ENCODE measurements at regions not wholly inside any gene's neighbourhood (a gene's known extent, or its start where the extent isn't known, plus 50 kb on each side); places are given as distances from the start of the nearest gene placed in this dataset.

DNA sequence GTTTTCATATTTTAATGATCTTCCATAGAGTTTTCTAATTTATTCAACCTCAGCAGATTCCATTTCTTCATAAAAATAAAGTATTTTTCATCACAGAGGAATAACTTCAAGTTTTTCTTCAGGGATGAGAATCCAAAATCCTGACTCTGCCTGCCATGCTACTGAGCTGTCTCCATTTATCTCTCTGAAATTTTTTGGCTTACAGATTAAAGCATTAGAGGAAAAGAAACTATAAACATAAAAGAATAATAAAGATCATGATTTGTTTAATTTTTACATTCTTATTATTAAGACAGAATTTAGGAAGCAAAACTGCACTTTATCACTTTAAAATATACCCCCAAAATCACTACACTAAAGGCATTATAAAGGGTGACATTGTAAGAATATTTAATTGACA, 301.8 kb upstream of the NFE2L3 start:
- ChIA-PET CTCF (no interaction called here), POLR2A (ENCODE audit: low non-redundant PET) (no interaction called here)
- TF ChIP-seq, protein P1, sequence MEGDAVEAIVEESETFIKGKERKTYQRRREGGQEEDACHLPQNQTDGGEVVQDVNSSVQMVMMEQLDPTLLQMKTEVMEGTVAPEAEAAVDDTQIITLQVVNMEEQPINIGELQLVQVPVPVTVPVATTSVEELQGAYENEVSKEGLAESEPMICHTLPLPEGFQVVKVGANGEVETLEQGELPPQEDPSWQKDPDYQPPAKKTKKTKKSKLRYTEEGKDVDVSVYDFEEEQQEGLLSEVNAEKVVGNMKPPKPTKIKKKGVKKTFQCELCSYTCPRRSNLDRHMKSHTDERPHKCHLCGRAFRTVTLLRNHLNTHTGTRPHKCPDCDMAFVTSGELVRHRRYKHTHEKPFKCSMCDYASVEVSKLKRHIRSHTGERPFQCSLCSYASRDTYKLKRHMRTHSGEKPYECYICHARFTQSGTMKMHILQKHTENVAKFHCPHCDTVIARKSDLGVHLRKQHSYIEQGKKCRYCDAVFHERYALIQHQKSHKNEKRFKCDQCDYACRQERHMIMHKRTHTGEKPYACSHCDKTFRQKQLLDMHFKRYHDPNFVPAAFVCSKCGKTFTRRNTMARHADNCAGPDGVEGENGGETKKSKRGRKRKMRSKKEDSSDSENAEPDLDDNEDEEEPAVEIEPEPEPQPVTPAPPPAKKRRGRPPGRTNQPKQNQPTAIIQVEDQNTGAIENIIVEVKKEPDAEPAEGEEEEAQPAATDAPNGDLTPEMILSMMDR (conservative IDR thresholded peaks at IDR 0.05; ENCODE audit: low read depth): no peak
- no peak for DNase-seq (ENCODE audit: low spot score)
- no peak overlapping the region for H3K27ac ChIP-seq

DNA sequence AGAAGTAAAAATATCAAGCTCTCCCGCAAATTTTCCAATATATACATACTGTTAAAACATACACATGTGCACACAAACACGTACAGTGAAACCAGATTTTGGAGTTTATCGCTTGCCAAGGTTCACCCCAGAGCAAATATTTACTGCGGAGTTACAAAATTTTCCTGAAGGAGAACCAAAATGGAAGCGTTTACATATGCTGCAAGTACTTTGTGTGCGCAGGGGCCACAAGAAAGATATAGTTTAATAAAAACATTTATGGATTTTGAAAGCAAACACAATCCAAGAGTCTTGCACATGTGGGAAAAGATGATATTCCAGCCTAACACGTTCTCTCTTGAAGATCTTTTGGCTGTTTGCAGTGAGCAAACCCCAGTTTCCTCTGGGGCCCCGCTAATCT, 301.3 kb upstream of the NFE2L3 start:
- H3K27ac ChIP-seq: no peak overlapping the region
- TF ChIP-seq, protein P1 (conservative IDR thresholded peaks at IDR 0.05; ENCODE audit: low read depth): no peak
- no peak for DNase-seq (ENCODE audit: low spot score)
- ChIA-PET CTCF (interaction anchor here (0.6 to 2.4 kb wide), 5 partner anchors 124 to 592 kb away, joined by 3 to 15 read pairs (median 8); no protein-coding TSS in a partner anchor), POLR2A (ENCODE audit: low non-redundant PET) (no interaction called here)

DNA sequence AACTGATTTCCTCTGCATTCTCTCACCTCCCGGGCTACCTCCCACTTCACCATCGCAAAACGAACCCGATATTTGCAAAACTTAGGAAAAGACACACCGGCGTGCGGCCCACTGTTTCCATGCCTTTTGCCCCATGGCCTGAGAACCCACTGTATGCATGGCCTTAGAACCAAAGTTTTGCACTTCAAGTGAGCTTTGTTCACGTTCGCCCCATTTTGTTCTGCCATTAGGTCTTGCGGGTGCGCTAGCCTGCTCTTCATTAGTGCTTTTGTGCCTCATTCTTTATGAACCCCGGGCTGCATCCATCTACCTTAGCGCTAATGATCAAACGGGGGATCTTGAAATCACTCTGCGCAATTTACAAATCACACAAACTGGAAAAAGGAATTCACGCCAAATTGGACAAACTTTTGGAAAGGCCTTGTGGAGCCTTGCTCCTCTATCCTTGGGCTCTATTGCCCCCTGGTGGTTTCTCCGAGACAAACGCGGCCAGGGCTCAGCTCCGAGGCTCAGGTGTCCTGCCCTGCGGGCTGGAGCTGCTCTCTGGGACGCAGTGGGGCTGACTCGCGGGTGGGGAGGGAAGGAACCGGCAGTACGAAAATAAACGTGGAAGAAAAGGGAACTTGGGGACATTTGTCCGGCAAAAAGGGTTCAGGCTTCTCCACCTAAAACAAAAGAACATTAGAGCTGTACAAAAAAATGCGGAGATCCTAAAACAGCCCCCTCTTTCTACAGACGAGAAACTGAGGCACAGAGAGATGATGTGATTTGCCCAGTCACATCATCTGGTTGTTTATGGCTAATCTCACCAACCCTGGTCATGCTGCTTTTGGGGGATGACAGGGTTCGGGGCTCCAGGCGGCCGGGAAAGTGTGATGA, 300.4 kb upstream of the NFE2L3 start:
- H3K27ac ChIP-seq: no peak overlapping the region
- DNase-seq (ENCODE audit: low spot score): peak; percentile 69
- ChIA-PET CTCF (interaction anchor here (0.6 to 2.4 kb wide), 15 partner anchors 12 to 593 kb away, joined by 3 to 15 read pairs (median 4); no protein-coding TSS in a partner anchor), POLR2A (ENCODE audit: low non-redundant PET) (no interaction called here)
- TF ChIP-seq, protein P1 (conservative IDR thresholded peaks at IDR 0.05; ENCODE audit: low read depth): peak; percentile 89

DNA sequence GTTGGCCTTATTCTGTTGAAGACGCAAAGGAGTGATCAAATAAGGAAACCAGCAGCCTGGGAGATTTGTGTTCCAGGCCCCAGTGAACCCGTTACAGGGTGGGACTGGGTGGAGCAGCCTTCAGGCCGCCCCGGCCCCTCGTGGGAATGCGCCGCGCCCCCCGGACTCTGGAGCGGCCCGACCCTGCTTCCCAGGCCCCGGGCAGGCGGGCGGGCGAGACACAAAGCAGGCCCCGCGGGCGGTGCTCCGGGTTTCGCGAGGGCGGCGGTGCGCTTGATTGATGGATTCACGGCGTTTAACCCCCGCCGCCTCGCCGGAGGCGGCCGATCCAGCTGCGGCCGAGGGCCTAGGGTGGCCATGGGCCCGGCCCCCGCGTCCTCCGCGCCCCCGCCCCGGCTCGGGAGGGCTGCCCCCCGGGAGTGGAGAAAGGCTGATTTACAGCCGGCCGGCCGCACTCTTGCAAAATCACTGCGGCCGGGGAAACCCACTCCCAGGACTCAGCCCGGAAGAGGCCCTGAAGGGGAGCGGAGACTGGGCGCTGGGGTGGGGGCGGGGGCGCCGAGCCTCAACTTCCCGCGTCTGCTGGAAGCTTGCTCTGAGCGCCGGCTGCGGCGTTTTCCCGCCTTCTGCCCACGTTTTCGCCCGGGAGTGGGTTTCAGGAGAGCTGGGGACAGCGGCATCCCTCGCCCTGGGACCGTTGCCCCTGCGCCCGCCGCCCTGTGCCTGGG, 299.6 kb upstream of the NFE2L3 start:
- no peak overlapping the region for H3K27ac ChIP-seq
- CTCF ChIA-PET: interaction anchor here (0.6 to 2.4 kb wide), 14 partner anchors 13 to 596 kb away, joined by 3 to 15 read pairs (median 4); no protein-coding TSS in a partner anchor
- DNase-seq (ENCODE audit: low spot score): no peak
- TF ChIP-seq, protein P1 (conservative IDR thresholded peaks at IDR 0.05; ENCODE audit: low read depth): no peak
- POLR2A ChIA-PET (ENCODE audit: low non-redundant PET): no interaction called here

DNA sequence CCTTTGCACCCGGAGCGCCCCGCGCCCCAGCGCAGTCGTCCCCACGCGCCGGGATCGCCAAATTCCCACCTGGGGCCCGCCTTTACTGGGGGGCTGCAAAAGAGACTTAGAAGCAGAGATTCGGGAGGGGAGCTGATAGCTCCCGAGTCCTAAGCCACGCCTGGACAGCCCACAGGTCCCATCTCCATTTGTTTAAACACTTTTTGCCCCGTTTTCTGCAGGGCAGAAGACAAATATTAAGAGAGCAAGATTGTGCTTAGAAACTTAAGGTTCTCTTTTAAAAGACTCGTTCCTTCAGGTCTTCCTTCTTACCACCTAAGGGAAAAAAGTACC, 299.1 kb upstream of the NFE2L3 start:
- no peak overlapping the region for H3K27ac ChIP-seq
- TF ChIP-seq, protein P1 (conservative IDR thresholded peaks at IDR 0.05; ENCODE audit: low read depth): no peak
- ChIA-PET CTCF (interaction anchor here (1.0 to 2.4 kb wide), 3 partner anchors 132 to 597 kb away, joined by 3 to 15 read pairs (median 10); no protein-coding TSS in a partner anchor), POLR2A (ENCODE audit: low non-redundant PET) (no interaction called here)
- DNase-seq (ENCODE audit: low spot score): no peak

DNA sequence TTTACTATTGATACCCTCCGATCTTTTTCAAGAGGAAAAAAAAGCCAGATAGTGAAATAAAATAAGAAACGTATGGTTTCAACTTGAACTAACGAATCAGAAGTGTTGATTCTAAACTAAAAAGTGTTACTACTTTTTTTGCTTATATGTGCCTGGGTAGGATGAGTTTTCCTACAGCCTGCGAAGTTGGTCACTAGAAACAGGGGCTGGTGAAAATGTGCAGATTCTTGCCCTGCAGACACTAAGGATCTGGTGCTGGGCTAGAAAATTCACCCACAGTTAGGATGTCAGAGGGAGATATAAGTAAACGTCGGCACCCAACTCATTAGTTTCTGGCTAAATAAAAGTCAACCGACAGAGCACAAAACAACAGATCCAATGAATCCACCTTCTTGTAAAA, 298.7 kb upstream of the NFE2L3 start:
- TF ChIP-seq, protein P1 (conservative IDR thresholded peaks at IDR 0.05; ENCODE audit: low read depth): no peak
- ChIA-PET POLR2A (ENCODE audit: low non-redundant PET) (no interaction called here), CTCF (interaction anchor here (1.0 to 2.4 kb wide), 2 partner anchors 288 to 597 kb away, joined by 3 to 15 read pairs; no protein-coding TSS in a partner anchor)
- DNase-seq (ENCODE audit: low spot score): no peak
- no peak overlapping the region for H3K27ac ChIP-seq

Measured in RWPE1 (cell line).